HG03342 (cell line): ENCODE measurements at regions not wholly inside any gene's neighbourhood (a gene's known extent, or its start where the extent isn't known, plus 50 kb on each side); places are given as distances from the start of the nearest gene placed in this dataset.

Experiments
- ATAC-seq: cut with Tn5 transposase; IDR thresholded peaks from one replicate; pipeline ENCODE4 v1.9.1; 2021; ENCODE audit warnings: mild to moderate bottlenecking, moderate library complexity; ENCODE audit not compliant: unreplicated experiment

DNA sequence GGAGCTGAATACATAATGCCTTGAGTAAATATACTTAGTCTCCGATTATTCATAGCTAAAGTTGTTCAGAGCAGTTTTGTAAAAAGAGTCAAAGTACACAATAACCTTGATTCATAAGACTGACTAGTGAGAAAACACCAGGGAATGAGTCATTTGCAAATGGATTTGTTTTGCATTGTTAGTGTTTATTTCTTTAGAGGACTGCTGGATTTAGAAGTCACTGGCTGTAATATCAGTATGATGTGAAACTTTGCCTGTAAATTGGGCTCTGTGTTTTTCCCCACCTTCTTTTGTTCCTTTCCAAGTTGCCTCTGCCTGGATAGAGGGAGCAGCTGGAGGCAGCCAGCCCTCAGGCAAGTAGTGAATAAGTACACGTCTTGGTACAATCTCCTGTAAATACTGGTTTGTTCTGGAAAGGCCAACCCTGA, 474.7 kb downstream of the NUF2 start:
- no peak for ATAC-seq

DNA sequence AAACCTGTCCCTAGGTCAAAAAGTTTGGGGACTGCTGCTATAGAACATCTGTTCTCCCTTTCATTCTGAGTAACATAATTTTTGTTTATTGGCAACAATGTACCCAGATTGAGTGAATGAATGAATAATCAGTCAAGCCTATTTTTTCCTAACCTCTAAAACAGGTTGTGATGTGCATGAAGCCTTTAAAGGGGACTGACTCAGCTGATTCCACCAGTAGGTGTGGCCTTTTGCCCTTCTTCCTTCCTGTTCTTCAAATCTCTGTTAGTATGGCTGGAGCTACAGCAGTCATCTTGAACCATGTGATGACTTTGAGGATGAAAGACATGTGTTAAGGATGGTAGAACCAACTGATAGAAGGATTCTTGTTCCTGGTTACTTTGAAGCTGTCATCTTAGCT, 476.1 kb downstream of the NUF2 start:
- no peak for ATAC-seq

DNA sequence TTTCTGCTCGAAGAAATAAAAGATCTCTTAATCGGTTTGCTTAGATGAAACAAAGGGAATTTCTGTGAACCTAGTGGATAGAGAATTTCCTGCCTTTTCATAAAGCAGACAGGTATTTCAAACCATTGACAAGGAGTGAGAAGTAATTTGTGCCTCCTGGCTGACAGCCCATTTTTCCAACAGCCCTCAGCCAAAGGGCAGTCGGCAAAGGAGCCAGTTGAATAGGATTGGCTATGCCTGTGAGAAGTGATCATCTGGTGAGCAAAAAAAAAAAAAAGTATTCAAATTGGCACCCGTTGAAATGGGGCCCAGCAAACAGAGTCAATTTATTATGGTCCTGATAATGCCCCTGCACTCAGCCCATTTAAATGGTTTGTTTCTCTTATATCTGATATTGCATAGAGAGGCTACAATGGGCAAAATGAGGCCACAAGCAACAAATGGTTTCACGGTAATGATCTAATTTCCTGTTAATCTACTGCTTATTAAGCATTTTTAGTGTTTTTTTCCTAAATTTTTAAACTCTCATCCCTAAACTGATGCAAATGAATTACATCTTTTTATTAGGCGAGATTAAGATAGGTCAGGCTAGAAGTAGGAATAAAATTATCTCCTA, 477.5 kb downstream of the NUF2 start:
- no peak for ATAC-seq

DNA sequence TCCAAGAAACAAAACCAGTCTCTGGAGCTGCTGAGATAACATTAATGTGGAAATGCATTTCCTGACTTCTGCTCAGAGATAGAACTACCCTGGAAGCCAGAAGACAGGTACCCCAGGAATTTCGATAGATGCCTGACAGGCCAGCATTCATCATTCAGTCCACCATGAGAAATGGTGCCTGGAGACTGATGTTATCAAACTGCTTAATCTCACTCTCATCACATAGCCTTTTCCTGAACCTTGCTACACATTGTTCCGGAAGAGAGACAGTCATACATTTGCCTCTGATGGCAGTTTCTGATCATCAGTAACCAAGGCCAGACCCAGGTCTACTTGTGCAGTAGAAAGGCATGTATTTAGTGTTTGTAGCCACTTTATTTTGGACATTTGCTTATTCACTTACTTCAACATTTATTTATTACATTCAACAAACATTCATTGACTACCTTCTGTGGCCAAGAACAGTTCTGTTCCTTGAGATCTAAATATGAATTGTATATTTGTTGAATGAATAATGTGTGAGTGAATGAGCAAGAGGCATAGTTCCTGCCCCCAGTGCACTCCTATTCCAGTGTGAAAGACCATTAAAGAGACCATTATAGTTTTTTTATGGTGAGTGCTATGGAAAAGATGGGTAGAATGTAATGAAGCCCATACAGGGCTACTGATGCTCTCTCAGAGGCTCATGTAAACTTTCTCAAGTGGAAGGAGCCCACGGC, 485.7 kb downstream of the NUF2 start:
- ATAC-seq: no peak

DNA sequence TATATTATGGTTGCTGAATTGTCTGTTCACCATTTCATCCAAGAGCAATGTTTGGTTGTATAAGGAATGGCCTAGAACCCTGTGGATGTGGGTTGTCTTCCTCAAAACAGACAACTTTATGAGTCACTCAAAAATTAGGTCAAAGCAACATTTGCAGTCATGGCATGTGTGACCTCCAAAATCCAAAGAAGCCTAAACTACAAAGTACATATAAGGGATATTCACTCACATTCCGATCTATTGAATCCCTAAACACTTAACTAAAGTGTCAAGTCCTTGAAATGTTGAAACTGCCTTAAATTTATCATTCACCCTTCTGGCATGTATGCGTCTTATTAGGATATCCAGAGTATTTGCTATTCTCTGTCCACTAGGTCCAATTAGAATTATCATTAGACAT, 491.5 kb downstream of the NUF2 start:
- no peak for ATAC-seq

DNA sequence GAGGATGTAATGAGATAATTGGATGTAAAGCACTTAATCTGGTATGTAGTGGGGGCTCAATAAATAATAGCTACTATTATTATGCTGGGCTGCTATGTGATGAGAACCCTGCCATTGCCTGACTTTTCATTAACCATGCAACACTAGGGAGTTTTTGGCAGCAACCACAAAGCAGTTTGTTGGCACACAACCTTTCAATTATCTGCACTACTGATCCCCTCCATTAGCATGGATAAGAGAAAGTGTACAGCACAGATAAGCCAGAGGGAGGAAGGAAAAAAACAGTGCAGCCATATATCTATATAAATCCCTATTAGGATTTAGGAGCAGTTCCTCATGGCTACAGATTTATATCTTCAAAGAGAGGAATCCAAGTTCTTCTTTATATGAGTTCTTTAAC, 498.5 kb downstream of the NUF2 start:
- ATAC-seq: no peak

DNA sequence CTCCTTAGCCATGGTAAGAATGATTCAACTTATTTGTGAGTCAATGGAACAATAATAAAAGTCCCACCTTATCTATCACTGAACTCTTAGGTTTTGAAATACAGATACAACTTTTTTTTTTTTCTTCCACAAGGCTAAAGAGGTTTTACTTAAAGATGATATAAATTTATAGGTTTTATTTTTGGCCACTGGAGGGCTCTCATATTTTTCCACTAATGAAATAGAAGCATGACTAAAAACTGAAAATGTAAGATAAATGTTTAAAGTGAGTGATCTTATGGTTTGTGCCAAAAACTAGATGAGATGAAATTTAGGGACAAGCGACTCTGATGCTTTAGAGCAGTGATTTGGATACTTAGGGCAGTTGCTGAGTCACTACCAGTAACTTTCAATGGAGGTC, 499.0 kb downstream of the NUF2 start:
- ATAC-seq: no peak

DNA sequence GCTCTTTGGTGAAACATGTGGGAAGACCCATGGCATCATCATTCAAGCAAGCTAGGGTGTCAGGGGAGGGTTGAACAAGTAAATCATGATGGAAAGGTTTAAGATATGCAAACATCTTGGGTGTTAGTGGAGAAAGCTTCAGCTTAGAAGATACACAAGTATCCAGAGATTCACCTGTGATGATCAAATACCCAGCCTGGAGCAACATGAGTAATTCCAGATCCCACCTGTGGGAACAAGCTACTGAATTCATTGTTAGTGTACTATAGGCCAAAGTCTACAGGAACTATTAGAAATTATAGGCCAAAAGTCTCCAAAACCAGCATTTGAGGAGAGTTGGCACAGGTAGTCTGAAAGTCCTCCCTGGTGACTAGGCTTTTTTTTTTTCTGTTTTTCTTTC, 499.9 kb downstream of the NUF2 start:
- ATAC-seq: no peak

DNA sequence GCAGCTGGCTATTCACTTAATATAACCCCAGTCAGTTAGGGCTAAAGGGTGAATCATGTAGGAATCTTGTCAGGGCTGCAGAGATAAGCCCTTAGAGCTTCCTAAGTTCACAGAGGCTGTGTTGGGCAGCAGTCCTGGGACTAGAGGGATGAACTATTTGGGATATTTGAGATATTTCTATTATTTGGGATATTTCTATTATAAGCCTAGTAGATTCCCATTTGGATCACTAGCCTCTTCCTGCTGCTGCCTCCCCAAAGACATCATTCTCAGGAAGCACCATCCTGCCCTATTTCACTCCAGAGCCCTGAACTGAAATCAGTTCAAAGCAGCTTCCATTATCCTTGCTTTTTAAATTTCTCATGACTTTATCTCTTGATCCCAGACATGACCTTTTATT, 501.3 kb downstream of the NUF2 start:
- ATAC-seq: no peak

DNA sequence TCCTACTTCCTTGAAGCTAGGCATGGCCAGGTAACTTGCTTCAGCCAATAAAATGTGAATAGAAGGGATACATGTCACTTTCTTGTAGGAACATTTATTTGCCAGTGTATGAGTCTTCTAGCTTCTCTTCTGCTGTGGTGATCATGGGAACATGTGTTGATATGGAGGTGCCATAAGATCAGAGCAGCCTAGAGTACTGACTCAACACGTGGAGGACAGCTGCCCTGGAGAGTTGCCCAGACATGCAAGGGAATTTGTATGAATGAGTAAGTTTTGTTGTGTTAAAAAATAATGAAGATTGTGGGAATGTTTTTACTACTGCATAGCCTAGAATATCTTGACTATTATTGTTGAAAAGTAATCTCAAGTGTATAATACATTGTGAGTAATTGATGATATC, 502.3 kb downstream of the NUF2 start:
- no peak for ATAC-seq

DNA sequence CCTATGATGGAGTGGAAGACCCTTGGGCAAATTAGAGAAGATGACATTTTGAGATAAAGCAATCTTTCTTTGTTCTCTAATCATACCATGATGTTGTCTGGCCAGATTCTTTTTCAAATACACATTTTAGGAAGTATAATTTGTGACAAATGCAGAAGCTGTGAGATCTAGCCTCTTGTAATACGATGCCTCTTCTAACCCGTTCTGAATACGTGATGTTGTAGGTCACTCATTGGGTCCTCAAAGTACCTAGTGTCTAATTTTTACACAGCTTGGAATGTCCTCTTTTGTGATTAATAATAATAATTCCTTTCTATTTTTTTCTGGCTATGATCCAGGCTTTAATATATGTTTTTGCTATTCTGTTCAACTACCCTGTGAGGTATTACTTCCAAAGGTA, 502.7 kb downstream of the NUF2 start:
- ATAC-seq: no peak

DNA sequence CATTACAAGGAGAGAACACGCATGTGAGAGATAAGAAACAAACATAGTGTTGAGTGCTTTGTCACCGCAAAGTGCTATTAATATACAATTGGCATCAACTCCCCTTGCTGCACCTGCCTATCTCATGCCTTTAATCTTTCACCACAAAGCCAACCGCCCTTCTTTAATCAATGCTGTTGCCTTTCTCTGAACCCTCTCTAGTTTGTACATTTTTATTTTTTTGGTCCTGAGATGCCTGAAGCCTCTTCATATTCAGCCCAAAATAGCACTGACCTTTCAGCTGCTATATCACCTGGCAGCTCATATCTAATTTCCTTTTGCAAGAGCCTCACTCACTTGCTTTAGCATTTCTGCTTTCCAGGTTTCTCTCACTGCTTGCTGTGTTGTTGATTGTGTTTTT, 504.7 kb downstream of the NUF2 start:
- ATAC-seq: no peak

DNA sequence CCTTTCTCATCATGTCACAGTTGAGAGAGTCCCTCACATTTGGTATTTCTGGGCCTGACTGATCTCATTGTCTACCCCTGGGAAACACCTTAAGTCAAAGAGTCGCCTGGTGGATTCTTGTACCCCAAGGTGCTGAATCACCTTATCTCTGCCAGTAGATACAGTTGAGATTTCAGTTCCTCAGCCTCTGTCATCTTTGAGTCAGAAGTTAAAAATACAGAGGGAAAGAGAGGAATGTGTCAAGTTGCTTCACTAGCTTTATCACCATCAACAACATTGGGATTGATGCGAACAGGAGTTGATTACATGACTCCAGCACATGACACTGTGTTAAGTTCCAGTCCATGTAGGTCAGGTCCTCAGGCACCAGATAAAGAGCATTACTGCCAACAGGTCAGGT, 513.0 kb downstream of the NUF2 start:
- peak; percentile 48 for ATAC-seq

DNA sequence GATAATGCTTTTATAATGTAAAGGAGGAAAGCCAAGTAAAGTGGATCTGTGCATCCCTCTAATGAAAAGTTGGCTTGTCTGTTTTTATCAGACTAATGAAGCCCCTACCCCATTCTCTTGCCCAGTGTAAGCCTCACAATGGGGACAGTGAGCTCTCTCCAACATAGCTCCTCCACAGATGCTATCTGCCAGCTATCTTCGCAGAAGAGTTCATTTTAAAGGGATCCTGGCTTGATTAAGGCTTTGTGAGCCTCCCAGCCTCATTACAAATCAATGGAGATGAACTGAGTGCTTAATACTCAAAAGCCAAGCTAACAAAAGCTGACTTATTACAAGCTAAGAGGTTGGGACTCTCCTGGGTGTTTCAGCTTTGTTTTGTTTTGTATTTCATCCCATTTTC, 514.7 kb downstream of the NUF2 start:
- ATAC-seq: no peak

DNA sequence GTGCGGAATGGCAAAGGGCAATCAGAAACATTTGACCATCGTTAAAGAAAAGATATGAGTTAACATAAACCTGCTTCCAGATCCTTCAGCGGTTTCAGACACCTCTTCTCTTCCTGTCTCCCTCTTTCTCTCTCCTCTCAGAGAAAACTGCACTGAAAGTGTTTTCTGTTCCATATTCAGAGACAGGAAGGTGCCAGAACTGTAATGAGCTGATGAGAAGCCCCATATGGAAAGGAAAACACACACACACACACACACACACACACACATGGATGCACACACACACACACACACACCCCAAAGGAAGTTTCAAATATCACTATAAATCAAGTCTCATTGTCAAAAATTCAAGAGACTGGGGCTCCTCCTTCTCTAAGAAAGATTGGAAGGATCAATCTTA, 515.5 kb downstream of the NUF2 start:
- ATAC-seq: no peak

DNA sequence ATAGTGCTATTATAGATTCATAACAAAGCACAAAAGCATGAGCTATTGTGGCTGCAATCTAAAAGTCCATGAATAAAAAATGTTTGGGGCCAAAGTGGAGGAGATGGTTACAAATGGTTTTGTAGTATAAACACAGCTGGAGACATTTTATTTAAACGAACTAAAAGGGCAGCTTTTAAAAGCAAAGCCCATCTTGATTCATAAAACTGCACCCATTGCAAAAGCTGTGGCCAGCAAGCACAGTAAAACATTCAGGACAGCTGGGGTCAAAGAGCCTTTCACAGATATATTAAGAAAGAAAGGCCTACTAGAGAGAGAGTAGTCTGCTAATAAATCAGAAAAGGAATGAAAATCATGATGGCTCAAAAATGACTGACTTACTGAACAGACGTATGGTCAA, 520.8 kb downstream of the NUF2 start:
- ATAC-seq: no peak

DNA sequence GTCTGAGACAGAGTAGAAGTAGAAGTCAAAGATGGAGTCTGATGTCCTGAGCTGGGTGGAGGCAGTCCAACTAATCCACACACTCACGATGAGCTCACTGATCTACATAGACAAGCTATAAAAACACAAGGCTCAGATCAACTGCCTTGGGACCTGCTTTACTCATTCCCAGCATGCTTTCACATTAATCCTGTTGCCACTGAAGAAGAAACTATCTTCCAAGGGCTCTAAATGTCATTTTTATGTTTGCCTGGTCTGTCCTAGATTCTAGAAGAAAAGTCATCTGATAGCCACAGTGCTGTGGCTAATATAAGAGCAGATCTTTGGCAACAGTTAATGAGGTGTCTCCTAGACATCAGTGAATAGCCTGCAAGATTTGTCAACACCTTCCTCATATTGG, 522.7 kb downstream of the NUF2 start:
- no peak for ATAC-seq

DNA sequence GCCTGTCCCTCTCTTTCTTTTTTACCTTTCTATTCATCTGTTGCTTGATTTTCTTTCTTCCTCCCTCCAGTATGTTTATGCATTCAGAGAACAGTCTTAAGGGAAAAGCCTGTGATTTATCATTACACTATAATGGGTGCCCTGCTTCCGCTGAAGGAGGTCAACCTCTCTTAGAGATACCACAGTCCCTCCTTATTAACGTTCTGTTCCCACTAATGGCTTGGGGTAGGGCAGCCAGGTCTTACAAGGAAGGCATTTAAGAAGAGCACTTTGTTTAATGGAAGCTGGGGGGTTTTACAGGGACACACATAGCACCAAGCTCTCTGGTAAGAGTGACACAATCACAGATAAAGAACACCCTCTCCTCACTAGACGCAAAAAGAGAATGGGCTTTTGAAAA, 523.5 kb downstream of the NUF2 start:
- ATAC-seq: no peak

DNA sequence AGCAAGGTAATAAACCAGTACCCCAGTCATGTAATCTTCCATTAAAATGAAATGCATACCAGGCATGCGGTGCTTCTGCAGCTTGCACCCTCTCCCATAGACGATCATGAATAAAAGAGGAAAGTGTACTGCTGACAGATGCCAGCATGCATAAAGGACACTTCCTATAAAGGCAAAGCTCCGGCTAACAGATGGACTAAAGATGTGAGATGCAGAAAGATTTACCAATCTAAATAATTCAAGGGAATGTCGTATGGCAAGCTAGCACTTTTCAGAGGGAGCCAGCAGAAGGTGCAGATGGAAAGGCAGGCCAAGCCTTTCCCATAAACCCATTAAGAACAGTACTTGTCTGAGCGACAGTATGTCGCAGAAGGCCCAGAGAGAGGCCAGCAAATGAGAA, 542.0 kb downstream of the NUF2 start:
- ATAC-seq: no peak

DNA sequence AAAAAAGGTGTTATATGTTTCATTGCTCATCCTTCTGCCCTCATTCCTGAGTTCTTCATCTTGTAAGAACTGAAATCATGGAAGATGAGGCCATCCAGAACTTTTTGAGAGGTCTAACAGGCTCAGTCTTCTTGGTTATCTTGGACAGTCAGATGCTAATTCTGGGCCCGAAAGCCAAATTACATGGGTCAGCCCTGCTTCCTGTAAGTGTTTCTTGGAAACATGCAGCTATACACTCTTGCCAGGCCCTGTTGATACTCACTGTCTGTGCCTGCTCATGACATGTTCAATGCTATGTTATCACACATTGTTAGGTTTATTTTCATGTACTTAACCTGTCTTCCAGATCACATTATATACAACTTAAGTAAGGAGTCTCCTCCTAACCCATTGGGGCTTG, 542.5 kb downstream of the NUF2 start:
- no peak for ATAC-seq

DNA sequence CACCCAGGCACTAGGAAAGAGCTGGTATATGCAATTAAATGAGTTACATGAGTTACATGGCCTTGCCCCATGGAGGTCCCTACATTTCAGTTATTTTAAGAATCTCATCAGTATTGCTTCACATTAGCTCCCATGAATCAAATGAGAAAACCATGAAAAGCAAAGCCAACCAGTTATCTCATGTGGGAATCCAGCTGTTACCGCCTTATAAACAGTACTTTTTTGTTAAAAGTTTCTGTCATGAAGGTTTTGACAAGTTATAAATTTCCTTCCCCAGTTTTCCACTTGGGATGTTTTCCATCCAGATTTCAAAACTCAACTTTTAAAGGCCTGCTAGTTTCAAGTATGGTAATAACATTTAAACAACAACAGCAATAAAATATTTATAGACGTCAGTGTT, 544.8 kb downstream of the NUF2 start:
- no peak for ATAC-seq

DNA sequence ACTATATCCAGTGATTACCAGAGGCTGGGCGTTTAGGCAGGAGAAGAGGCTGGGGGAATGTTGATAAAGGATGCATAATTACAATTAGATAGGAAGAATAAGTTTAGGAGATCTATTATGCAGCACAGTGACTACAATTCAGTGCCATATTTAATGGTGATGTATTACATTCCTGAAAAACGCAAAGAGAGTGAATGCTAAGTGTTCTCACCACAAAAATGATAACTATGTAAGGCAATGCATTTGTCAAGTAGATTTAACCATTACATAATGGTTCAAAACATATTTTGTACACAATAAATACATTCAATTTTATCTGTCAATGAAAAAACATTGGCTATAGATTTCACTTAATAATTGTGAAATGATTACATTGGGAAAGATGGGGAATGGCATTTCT, 548.9 kb downstream of the NUF2 start:
- ATAC-seq: no peak

DNA sequence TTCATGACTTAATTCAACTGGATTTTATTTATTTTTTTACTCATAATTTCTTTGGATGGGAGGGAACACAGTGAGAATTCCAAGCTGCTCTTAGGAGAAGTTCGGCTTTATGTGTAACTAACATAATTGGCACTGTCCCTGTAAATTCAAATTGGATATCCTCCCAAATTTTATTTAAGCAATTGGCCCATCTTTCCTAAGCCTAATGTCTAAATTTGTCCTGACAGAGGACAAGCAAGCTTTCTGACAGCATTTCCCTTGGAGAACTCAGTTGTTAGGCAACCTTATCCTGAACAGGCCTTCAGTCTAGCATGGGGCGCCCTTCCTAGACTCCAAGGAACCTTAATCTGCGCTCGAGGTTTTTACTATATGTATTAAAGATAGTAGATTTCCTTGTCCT, 550.3 kb downstream of the NUF2 start:
- no peak for ATAC-seq
